ENCODE measurements at regions not wholly inside any gene's neighbourhood (a gene's known extent, or its start where the extent isn't known, plus 50 kb on each side); places are given as distances from the start of the nearest gene placed in this dataset. TPM values are rescaled to one million over a fixed set of nuclear protein-coding genes. Genes with fewer than 3 reads are reported as not detected.
"Not testable (repeated sequence)": the region's sequence is repeated elsewhere in the genome, so short reads cannot be mapped to it uniquely, and the experiment has no call there.

DNA sequence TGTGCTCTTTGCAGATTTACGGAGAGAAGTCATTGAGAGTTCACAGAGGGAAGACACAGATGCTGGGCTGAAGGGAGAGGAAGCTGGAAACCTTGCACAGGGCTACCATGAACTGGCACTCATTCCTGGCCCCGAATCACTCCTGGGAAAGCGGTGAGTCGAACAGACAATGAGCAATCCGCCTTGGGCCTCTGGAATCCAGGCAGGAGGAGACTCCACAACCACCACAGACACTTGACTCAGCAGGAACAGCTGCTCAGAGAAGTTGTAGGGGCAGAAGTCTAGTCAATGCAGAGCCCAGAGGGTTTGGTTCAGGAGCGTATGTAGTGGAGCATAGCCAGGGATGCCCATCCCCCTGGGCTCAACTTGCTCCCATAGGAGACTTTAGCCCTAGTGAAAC, 62.8 kb upstream of the GRIA3 start:
- H3K36me3 Mint-ChIP-seq (ENCODE audit: low read depth): no peaks in the 10 kb centered on the region

DNA sequence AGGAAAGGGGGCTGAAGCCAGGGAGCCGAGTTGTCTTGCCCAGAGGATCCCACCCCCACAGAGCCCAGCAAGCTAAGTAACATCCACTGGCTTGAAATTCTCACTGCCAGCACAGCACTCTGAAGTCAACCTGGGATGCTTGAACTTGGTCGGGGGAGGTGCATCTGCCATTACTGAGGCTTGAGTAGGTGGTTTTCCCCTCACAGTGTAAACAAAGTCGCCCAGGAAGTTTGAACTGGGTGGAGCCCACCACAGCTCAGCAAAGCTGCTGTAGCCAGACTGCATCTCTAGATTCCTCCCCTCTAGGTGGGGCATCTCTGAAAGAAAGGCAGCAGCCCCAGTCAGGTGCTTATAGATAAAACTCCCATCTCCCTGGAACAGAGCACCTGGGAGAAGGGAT, 54.3 kb upstream of the GRIA3 start:
- H3K36me3 Mint-ChIP-seq (ENCODE audit: low read depth); DNase-seq; H3K27ac Mint-ChIP-seq; H3K27me3 Mint-ChIP-seq (ENCODE audit: insufficient read depth); H3K4me1 Mint-ChIP-seq (ENCODE audit: low read depth); H3K4me3 Mint-ChIP-seq; H3K9me3 Mint-ChIP-seq: not testable (repeated sequence)

More for the DNA sequence above, 62.8 kb upstream of the GRIA3 start:
- H3K4me1 Mint-ChIP-seq (ENCODE audit: low read depth): peaks cover 5% of the 10 kb centered on the region; the same call in 1 of the 2 replicates
- peak; percentile 4 for DNase-seq
- no peak overlapping the region for H3K4me3 Mint-ChIP-seq
- no peak overlapping the region for H3K27ac Mint-ChIP-seq
- no peaks in the 10 kb centered on the region; the same call in none of the 2 replicates for H3K27me3 Mint-ChIP-seq (ENCODE audit: insufficient read depth)
- TF ChIP-seq, protein P1, sequence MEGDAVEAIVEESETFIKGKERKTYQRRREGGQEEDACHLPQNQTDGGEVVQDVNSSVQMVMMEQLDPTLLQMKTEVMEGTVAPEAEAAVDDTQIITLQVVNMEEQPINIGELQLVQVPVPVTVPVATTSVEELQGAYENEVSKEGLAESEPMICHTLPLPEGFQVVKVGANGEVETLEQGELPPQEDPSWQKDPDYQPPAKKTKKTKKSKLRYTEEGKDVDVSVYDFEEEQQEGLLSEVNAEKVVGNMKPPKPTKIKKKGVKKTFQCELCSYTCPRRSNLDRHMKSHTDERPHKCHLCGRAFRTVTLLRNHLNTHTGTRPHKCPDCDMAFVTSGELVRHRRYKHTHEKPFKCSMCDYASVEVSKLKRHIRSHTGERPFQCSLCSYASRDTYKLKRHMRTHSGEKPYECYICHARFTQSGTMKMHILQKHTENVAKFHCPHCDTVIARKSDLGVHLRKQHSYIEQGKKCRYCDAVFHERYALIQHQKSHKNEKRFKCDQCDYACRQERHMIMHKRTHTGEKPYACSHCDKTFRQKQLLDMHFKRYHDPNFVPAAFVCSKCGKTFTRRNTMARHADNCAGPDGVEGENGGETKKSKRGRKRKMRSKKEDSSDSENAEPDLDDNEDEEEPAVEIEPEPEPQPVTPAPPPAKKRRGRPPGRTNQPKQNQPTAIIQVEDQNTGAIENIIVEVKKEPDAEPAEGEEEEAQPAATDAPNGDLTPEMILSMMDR (IDR thresholded peaks at IDR 0.05): no peak
- H3K9me3 Mint-ChIP-seq: no peaks in the 10 kb centered on the region

Small RNAs in the stretch of these regions (microRNA-seq; reads per million reads assigned to microRNA genes)
- gene MIR3672: not detected
